Neuronal stem cell (in vitro differentiated cells): ENCODE measurements at regions not wholly inside any gene's neighbourhood (a gene's known extent, or its start where the extent isn't known, plus 50 kb on each side); places are given as distances from the start of the nearest gene placed in this dataset.

Experiments used
- DNase-seq: peaks from one replicate; pipeline ENCODE4 v3.0.0-alpha.2; 2013; ENCODE audit warnings: low spot score
- H2AFZ ChIP-seq: one replicate; pipeline ENCODE4 v1.6.1; 2013; ENCODE audit warnings: mild to moderate bottlenecking, low read length, inconsistent platforms
- H2AK5ac ChIP-seq: 2 replicates; pipeline ENCODE4 v1.6.1; 2013; ENCODE audit warnings: low read depth, mild to moderate bottlenecking, inconsistent platforms, low read length, moderate library complexity, mixed read lengths
- H2BK120ac ChIP-seq: 2 replicates; pipeline ENCODE4 v1.6.1; 2013; ENCODE audit warnings: low read depth, mild to moderate bottlenecking, inconsistent platforms, low read length, moderate library complexity, mixed read lengths
- H2BK12ac ChIP-seq: one replicate; pipeline ENCODE4 v1.6.1; 2013; ENCODE audit warnings: low read length, inconsistent platforms
- H2BK15ac ChIP-seq: 2 replicates; pipeline ENCODE4 v1.6.1; 2013; ENCODE audit warnings: mild to moderate bottlenecking, low read length, inconsistent platforms, mixed read lengths
- H2BK5ac ChIP-seq: one replicate; pipeline ENCODE4 v1.6.1; 2013; ENCODE audit warnings: inconsistent platforms, mild to moderate bottlenecking, low read length, moderate library complexity
- H3K14ac ChIP-seq: one replicate; pipeline ENCODE4 v1.6.1; 2013; ENCODE audit warnings: low read length, inconsistent platforms
- H3K18ac ChIP-seq: 2 replicates; pipeline ENCODE4 v1.6.1; 2013; ENCODE audit warnings: low read length, inconsistent platforms
- H3K23ac ChIP-seq: 2 replicates; pipeline ENCODE4 v1.6.1; 2013; ENCODE audit warnings: low read depth, mild to moderate bottlenecking, mixed read lengths, low read length, inconsistent platforms; ENCODE audit not compliant: poor library complexity
- H3K27ac ChIP-seq: replicated peaks from 3 replicates; pipeline ENCODE4 v1.5.1; 2013; ENCODE audit warnings: low read length, inconsistent platforms
- H3K27me3 ChIP-seq, 3 experiments: 2 replicates each; pipeline ENCODE4 v1.6.1; 2013; ENCODE audit warnings: low read length in 3 of 3, mild to moderate bottlenecking in 2 of 3, inconsistent platforms in 1 of 3, low read depth in 1 of 3, mixed read lengths in 1 of 3, moderate library complexity in 1 of 3; ENCODE audit not compliant: control insufficient read depth in 3 of 3, insufficient read depth in 3 of 3
- H3K36me3 ChIP-seq, 2 donors: replicated peaks in 1 of 2; 2 replicates each; pipeline ENCODE4 v1.6.1; 2013; ENCODE audit warnings: low read length in 2 of 2; ENCODE audit not compliant: control insufficient read depth in 2 of 2, insufficient read depth in 2 of 2
- H3K4ac ChIP-seq: 2 replicates; pipeline ENCODE4 v1.6.1; 2013; ENCODE audit warnings: inconsistent platforms, mild to moderate bottlenecking, low read length, moderate library complexity
- H3K4me1 ChIP-seq, 2 donors: 1 replicate in 1 of 2; 2 replicates in 1 of 2; pipeline ENCODE4 v1.6.1; 2013; ENCODE audit warnings: low read length in 2 of 2, low read depth in 1 of 2; ENCODE audit not compliant: control insufficient read depth in 2 of 2, insufficient read depth in 1 of 2
- H3K4me2 ChIP-seq: one replicate; pipeline ENCODE4 v1.6.1; 2013; ENCODE audit warnings: mild to moderate bottlenecking, low read length, inconsistent platforms; ENCODE audit not compliant: insufficient read depth, poor library complexity, severe bottlenecking
- H3K4me3 ChIP-seq, 2 donors: 2 replicates each; pipeline ENCODE4 v1.5.1; 2013; ENCODE audit warnings: low read length in 2 of 2, mild to moderate bottlenecking in 2 of 2, inconsistent platforms in 1 of 2, moderate library complexity in 1 of 2
- H3K79me1 ChIP-seq: one replicate; pipeline ENCODE4 v1.6.1; 2013; ENCODE audit warnings: low read depth, mild to moderate bottlenecking, inconsistent platforms, low read length, moderate library complexity
- H3K9ac ChIP-seq: one replicate; pipeline ENCODE4 v1.6.1; 2013; ENCODE audit warnings: mild to moderate bottlenecking, low read depth, low read length, inconsistent platforms; ENCODE audit not compliant: poor library complexity
- H3K9me3 ChIP-seq, 2 donors: replicated peaks in 1 of 2; 2 replicates each; pipeline versions ENCODE3 to v1.6.1; 2013; ENCODE audit warnings: low read length in 2 of 2, mild to moderate bottlenecking in 2 of 2, inconsistent platforms in 1 of 2, low read depth in 1 of 2, mixed read lengths in 1 of 2, moderate library complexity in 1 of 2; ENCODE audit not compliant: control insufficient read depth in 2 of 2, insufficient read depth in 1 of 2
- H4K8ac ChIP-seq: one replicate; pipeline ENCODE4 v1.6.1; 2013; ENCODE audit warnings: low read depth, mild to moderate bottlenecking, inconsistent platforms, low read length, moderate library complexity
- H4K91ac ChIP-seq: one replicate; pipeline ENCODE4 v1.6.1; 2013; ENCODE audit warnings: low read length, low read depth, mild to moderate bottlenecking, inconsistent platforms; ENCODE audit not compliant: poor library complexity
- WGBS, 2 donors: extraction: QIAGEN DNeasy Blood & Tissue Kit; methylation state at CpG; one replicate each; pipeline ENCODE4 v1.1.7; 2013; ENCODE audit warnings: missing lambda C conversion rate in 2 of 2, mixed read lengths in 1 of 2; ENCODE audit not compliant: insufficient read length in 2 of 2, insufficient replicate concordance in 1 of 2; ENCODE audit errors: extremely low coverage in 2 of 2; 5-methylcytosine and 5-hydroxymethylcytosine counted together

GRCh38 chr21:25458484-25458883 is 148.8 kb downstream of the MRPL39 start:
- no peak overlapping the region for H4K8ac ChIP-seq
- H3K27ac ChIP-seq = no peak overlapping the region
- no peaks in the 10 kb centered on the region for H3K9me3 ChIP-seq
- no peak overlapping the region for H2BK120ac ChIP-seq
- H2BK5ac ChIP-seq = no peak overlapping the region
- no peak overlapping the region for H2BK12ac ChIP-seq
- no peaks in the 10 kb centered on the region for H3K27me3 ChIP-seq
- WGBS, 2 donors = no CpG with 5 or more reads among the region's 1 CpG
- no peak for DNase-seq
- H3K18ac ChIP-seq = no peak overlapping the region
- H3K9ac ChIP-seq = no peak overlapping the region
- H2BK15ac ChIP-seq = no peak overlapping the region
- H3K79me1 ChIP-seq = no peaks in the 10 kb centered on the region
- no peaks in the 10 kb centered on the region for H3K36me3 ChIP-seq
- H2AK5ac ChIP-seq = no peak overlapping the region
- H3K4me1 ChIP-seq = no peaks in the 10 kb centered on the region
- no peak overlapping the region for H3K14ac ChIP-seq
- no peak overlapping the region for H4K91ac ChIP-seq
- no peak overlapping the region for H3K4ac ChIP-seq
- no peak overlapping the region for H3K4me2 ChIP-seq
- no peak overlapping the region for H3K4me3 ChIP-seq
- no peak overlapping the region for H2AFZ ChIP-seq
- no peak overlapping the region for H3K23ac ChIP-seq

- no peak overlapping the region for H2BK5ac ChIP-seq
- WGBS, 2 donors = no CpG with 5 or more reads among the region's 5 CpGs
Measured at GRCh38 chr21:25457946-25458345, 149.3 kb downstream of the MRPL39 start.

GRCh38 chr21:25457411-25457810 is 149.9 kb downstream of the MRPL39 start:
- Histone ChIP-seq H3K27ac (no peak overlapping the region), H3K23ac (no peak overlapping the region), H3K4ac (no peak overlapping the region), H3K4me1 (no peaks in the 10 kb centered on the region), H3K79me1 (no peaks in the 10 kb centered on the region), H3K27me3 (no peaks in the 10 kb centered on the region), H3K9me3 (no peaks in the 10 kb centered on the region), H2AFZ (no peak overlapping the region), H3K36me3 (no peaks in the 10 kb centered on the region), H2BK12ac (no peak overlapping the region), H3K18ac (no peak overlapping the region), H2AK5ac (no peak overlapping the region), H4K8ac (no peak overlapping the region), H2BK5ac (no peak overlapping the region), H2BK15ac (no peak overlapping the region), H3K4me3 (no peak overlapping the region), H3K14ac (no peak overlapping the region), H3K9ac (no peak overlapping the region), H2BK120ac (no peak overlapping the region), H3K4me2 (no peak overlapping the region), H4K91ac (no peak overlapping the region)
- no peak for DNase-seq
- WGBS, 2 donors = no CpG with 5 or more reads among the region's 1 CpG

More at GRCh38 chr21:25457946-25458345, 149.3 kb downstream of the MRPL39 start:
- Histone ChIP-seq H3K27me3 (no peaks in the 10 kb centered on the region), H2BK15ac (no peak overlapping the region), H3K4me2 (no peak overlapping the region), H3K79me1 (no peaks in the 10 kb centered on the region), H3K36me3 (no peaks in the 10 kb centered on the region), H3K9ac (no peak overlapping the region), H2BK12ac (no peak overlapping the region), H3K9me3 (no peaks in the 10 kb centered on the region), H3K23ac (no peak overlapping the region), H3K27ac (no peak overlapping the region), H2AFZ (no peak overlapping the region), H3K4me1 (no peaks in the 10 kb centered on the region), H3K18ac (no peak overlapping the region), H4K91ac (no peak overlapping the region), H3K4ac (no peak overlapping the region), H4K8ac (no peak overlapping the region), H3K4me3 (no peak overlapping the region), H3K14ac (no peak overlapping the region), H2BK120ac (no peak overlapping the region), H2AK5ac (no peak overlapping the region)
- no peak for DNase-seq

- Histone ChIP-seq H2AFZ (no peak overlapping the region), H3K4me2 (no peak overlapping the region), H2BK12ac (no peak overlapping the region), H3K27ac (no peak overlapping the region), H3K9me3 (no peaks in the 10 kb centered on the region), H3K36me3 (no peaks in the 10 kb centered on the region), H3K18ac (no peak overlapping the region), H3K4me3 (no peak overlapping the region), H3K4me1 (no peaks in the 10 kb centered on the region), H3K27me3 (no peaks in the 10 kb centered on the region), H2AK5ac (no peak overlapping the region), H3K23ac (no peak overlapping the region), H2BK15ac (no peak overlapping the region), H4K8ac (no peak overlapping the region), H3K4ac (no peak overlapping the region), H3K79me1 (no peaks in the 10 kb centered on the region), H4K91ac (no peak overlapping the region), H3K14ac (no peak overlapping the region), H2BK5ac (no peak overlapping the region), H2BK120ac (no peak overlapping the region), H3K9ac (no peak overlapping the region)
- no peak for DNase-seq
- WGBS, 2 donors = no CpG with 5 or more reads among the region's 3 CpGs
Measured at GRCh38 chr21:25456672-25457071, 150.6 kb downstream of the MRPL39 start.
